HG03135 (cell line): ENCODE measurements at regions not wholly inside any gene's neighbourhood (a gene's known extent, or its start where the extent isn't known, plus 50 kb on each side); places are given as distances from the start of the nearest gene placed in this dataset.
"Not testable (repeated sequence)": the region's sequence is repeated elsewhere in the genome, so short reads cannot be mapped to it uniquely, and the experiment has no call there.

Experiments
- ATAC-seq: cut with Tn5 transposase; IDR thresholded peaks from one replicate; pipeline ENCODE4 v1.9.1; 2021; ENCODE audit warnings: mild to moderate bottlenecking, moderate library complexity; ENCODE audit not compliant: unreplicated experiment

- peak; percentile 82 for ATAC-seq
These were observed 247.5 kb downstream of the CRLF2 start for GRCh38 chrX:964831-965416.

DNA sequence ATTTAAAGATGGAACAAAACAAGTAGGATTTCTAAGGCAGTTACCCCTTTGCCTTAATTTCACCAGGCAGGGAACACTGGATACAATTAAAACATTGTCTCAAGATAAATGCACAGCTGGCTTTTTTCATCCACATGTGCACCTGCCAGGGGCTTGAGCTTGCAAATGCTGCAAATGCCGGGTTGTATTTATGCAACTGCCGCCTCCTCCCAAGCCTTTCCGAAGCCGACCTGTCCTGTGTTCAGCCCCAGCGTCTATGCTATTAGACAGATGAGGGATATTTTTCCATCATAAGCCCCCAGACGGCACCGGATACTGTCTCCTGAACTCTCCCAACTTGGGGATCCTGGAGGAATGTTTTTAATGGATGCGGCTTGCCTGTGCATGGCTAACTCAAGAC lies 251.6 kb downstream of the CRLF2 start:
- no peak for ATAC-seq

DNA sequence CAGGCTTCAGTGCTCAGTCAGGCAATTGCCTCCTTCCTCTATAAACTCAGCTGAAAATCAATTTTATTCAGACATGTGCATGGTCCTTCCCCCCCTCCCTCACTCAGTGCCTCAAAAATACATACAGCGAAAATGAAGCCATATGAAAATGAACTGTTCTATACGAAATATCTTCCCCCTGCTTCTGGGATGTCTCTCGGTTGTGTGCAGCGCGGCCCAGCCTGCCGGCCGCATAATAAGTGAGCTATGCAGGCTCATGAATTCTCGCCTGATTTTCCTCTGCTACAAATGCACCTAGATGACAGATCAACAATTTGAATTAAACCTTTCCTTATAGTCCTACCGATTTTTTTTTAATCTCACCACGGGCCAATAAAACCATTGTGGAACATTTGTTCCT lies 252.9 kb downstream of the CRLF2 start:
- ATAC-seq: no peak

DNA sequence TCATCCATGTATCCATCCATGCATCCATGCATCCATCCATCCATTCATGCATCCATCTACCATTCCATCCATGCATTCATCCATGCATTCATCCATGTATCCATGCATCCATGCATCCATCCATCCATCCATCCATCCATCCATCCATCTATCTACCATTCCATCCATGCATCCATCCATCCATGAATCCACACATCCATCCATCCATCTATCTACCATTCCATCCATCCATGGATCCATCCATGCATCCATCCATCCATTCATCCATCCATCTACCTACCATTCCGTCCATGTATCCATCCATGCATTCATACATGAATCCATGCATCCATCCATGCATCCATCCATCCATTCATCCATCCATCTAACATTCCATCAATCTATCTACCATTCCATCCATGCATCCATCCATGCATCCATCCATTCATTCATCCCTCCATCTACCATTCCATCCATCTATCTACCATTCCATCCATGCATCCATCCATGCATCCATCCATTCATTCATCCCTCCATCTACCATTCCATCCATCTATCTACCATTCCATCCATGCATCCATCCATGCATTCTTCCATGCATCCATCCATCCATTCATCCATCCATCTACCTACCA lies 257.2 kb downstream of the CRLF2 start:
- ATAC-seq: not testable (repeated sequence)

DNA sequence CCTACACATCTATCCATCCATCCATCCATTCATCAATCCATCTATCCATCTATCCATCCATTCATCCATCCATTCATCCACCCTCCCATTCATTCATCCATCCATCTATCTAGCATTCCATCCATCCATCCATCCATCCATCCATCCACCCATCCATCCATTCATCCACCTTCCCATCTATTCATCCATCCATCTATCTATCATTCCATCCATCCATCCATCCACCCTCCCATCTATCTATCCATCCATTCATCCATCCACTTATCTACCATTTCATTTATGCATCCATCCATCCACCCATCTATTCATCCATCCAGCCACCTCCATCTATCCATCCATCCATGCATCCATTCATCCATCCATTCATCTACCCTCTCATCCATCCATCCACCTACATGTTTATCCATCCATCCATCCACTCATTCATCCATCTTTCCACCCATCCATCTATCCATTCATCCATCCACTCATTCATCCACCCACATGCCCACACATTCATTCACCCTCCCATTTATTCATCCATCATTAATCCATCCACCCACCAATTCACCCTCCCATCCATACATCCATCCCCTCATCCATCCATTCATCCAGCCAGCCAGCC lies 258.5 kb downstream of the CRLF2 start:
- ATAC-seq: no peak

DNA sequence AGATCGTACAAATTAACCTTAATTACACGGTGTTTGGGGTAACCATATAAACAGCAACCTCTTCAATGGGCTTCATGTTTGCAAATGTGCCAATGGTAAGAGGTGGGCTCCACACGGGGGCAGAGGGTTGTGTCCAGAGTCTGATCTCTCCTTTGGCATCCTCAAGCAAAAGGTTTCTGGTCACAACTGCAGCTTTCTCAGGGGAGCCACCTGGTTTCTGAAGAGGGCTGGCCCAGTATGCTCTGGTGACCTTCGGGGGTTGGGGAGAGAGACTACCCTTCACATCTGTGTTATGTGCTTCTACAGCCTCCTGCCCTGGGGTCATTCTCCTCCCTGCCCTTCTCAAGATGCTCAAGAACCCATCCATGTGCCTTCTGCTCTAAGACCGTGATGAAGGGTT lies 259.6 kb downstream of the CRLF2 start:
- ATAC-seq: no peak

GRCh38 chrX:947262-947661 lies 265.2 kb downstream of the CRLF2 start:
- not testable (repeated sequence) for ATAC-seq

DNA sequence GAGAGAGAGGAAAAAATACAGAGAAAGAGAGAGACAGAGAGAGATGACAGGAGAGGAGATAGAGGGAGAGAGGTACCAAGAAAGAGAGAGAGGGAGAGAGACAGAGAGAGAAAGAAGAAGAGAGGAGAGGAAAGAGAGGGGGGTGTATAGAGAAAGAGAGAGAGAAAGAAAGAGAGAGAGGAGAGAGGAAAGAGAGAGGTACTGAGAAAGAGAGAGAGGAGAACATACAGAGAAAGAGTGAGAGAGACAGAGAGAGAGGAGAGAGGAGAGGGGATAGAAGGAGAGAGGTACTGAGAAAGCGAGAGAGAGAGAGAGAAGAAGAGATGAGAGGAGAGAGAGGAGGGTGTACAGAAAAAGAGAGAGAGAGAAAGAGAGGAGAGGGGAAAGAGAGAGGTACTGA lies 269.4 kb downstream of the CRLF2 start:
- ATAC-seq: no peak

GRCh38 chrX:940691-941090 lies 271.8 kb downstream of the CRLF2 start:
- no peak for ATAC-seq

- ATAC-seq: no peak
These were observed 275.3 kb downstream of the CRLF2 start for GRCh38 chrX:936979-937769.

GRCh38 chrX:933611-934010 lies 278.8 kb downstream of the CRLF2 start:
- ATAC-seq: no peak

GRCh38 chrX:928606-929005 lies 283.8 kb downstream of the CRLF2 start:
- ATAC-seq: no peak

GRCh38 chrX:926991-927390 lies 285.5 kb downstream of the CRLF2 start:
- no peak for ATAC-seq

DNA sequence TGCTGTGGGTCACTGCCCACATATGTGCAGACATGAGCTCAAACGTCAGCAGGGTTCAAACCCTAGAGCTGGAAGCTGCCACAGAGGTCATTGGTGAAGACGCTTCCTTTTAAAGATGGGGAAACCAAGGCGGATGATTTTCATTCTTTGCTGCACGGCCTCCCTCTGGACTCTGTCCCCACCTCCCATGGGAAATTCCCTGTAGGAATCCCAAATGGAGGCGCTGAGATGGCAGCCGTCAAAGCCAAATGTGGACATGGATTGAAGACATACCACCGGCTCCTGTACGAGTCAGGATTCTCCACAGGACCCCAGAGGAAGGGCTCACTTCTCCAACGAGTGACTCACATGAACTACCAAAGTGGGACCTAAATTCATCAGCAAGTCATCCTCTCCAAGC lies 286.4 kb downstream of the CRLF2 start:
- ATAC-seq: no peak

DNA sequence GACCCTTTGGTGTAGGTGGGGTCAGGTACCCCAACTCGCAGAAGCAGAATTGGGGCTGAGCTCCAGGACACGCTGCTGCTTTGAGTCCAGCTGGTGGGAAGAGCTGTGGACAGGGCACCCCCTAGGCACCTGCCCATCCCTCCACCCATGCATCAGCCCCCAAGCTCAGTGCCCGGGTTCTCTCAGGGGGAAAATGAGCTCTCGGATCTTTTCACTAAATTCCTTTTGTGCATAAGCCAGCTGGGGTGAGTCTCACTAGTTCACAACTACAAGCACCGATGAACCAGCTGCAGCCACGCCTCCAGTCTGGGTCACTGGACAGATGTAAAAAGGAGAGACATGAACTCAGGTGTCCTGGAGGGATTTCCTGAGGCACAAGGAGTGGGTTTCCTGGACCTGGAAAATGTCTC lies 286.8 kb downstream of the CRLF2 start:
- no peak for ATAC-seq

GRCh38 chrX:925094-925493 lies 287.4 kb downstream of the CRLF2 start:
- no peak for ATAC-seq

- no peak for ATAC-seq
These were observed 288.4 kb downstream of the CRLF2 start for GRCh38 chrX:924017-924416.

DNA sequence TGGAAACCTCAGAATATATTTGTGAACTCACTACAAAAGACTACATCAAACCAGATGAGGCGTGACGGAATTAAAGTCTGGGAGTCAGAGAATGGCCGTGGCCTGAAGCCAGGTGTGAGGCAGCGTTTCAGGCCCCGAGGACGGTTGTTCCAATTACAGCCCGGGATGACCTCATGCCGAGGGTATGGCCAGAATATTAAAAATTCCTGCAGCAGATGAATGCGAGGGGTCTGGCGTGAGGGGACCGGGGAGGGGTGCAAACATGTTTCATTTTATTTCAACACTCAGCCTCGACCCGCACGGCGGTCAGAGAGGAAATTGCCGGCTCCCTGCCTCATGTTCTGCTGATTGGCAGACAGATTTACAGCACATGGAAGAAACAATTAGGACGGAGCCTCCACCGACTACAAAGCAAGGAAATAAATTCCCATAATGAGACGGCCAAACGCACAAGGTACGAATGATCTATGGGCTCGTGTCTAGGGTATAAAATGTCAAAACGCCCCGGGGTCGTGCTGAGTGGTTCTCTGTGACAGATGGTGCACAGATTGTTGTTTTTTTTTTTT lies 289.7 kb downstream of the SHOX start:
- ATAC-seq: no peak

- ATAC-seq: no peak
These were observed 285.6 kb downstream of the SHOX start for GRCh38 chrX:916230-916599.

- ATAC-seq: no peak
These were observed 285.0 kb downstream of the SHOX start for GRCh38 chrX:915427-916229.

DNA sequence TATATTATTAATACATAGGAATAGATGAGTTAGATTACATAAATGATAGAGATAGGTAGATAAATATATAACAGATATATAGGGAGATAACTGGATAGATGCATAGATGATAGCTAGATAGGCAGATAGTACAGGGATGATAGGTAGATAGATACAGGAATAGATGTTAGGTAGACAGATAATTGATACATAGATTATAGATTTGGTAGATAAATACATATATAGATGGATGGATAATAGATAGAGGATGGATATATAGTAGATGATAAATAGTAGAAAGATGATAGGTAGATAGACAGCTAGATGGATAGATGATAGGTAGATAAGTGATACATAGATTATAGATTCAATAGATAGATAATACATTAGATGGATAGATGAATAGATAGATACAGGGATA lies 283.6 kb downstream of the SHOX start:
- ATAC-seq: no peak
